Fibroblast of mammary gland (primary cell): ENCODE measurements at regions not wholly inside any gene's neighbourhood (a gene's known extent, or its start where the extent isn't known, plus 50 kb on each side); places are given as distances from the start of the nearest gene placed in this dataset.
A peak's percentile ranks its signal among the peaks of the same experiment; 100 is the strongest.

Experiments
- DNase-seq: peaks from one replicate; pipeline ENCODE4 v3.0.0-alpha.2; 2010; ENCODE audit warnings: low read depth
- H3K4me3 ChIP-seq: 2 replicates; pipeline ENCODE4 v1.5.1; 2011; ENCODE audit warnings: low read depth, mild to moderate bottlenecking, low read length, moderate library complexity; ENCODE audit not compliant: control insufficient read depth
- TF ChIP-seq, protein P1 (sequence below): conservative IDR thresholded peaks from 2 replicates; pipeline ENCODE4 v1.5.1; 2011; ENCODE audit warnings: low read depth, low read length, inconsistent platforms; ENCODE audit not compliant: control insufficient read depth, insufficient read depth

DNA sequence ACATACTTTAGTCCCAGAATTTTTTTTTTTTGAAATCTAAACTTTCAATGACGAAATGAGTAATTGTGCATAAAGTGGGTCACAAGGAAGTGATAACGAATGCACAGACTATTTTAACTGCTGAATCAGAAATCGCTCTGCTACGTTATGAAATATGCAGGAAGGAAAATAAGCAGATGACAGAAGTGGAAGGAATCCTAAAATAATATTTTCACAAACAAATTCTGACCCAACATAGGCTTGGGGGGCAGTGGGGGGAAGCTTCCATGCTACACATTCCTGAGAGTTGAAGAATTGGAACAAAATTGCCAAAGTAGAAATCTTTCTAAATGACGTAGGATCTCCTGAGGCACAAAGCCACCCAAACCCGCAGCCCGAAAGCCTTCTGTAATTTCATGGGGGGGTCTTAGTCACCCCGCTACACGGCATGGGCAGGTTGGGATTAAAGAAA lies 89.6 kb downstream of the ARF6 start:
- peak; percentile 93 for DNase-seq
- TF ChIP-seq, protein P1, sequence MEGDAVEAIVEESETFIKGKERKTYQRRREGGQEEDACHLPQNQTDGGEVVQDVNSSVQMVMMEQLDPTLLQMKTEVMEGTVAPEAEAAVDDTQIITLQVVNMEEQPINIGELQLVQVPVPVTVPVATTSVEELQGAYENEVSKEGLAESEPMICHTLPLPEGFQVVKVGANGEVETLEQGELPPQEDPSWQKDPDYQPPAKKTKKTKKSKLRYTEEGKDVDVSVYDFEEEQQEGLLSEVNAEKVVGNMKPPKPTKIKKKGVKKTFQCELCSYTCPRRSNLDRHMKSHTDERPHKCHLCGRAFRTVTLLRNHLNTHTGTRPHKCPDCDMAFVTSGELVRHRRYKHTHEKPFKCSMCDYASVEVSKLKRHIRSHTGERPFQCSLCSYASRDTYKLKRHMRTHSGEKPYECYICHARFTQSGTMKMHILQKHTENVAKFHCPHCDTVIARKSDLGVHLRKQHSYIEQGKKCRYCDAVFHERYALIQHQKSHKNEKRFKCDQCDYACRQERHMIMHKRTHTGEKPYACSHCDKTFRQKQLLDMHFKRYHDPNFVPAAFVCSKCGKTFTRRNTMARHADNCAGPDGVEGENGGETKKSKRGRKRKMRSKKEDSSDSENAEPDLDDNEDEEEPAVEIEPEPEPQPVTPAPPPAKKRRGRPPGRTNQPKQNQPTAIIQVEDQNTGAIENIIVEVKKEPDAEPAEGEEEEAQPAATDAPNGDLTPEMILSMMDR, result no peak
- no peak overlapping the region for H3K4me3 ChIP-seq

DNA sequence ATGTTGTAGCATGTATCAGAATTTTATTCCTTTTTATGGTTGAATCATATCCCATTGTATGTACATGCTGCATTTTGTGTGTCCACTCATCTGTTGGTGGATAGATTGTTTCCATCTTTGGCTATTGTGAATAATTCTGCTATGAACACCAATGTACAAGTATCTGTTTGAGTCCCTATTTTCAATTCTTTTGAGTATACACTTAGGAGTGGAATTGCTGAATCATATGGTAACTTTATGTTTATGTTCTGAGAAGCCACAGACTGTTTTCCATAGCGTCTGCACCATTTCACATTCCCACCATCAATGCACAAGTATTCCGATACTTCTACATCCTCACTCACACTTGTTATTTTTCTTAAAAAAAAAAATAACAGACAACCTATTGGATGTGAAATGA lies 91.5 kb downstream of the ARF6 start:
- H3K4me3 ChIP-seq, result no peak overlapping the region
- no peak for DNase-seq
- TF ChIP-seq, protein P1, result no peak

DNA sequence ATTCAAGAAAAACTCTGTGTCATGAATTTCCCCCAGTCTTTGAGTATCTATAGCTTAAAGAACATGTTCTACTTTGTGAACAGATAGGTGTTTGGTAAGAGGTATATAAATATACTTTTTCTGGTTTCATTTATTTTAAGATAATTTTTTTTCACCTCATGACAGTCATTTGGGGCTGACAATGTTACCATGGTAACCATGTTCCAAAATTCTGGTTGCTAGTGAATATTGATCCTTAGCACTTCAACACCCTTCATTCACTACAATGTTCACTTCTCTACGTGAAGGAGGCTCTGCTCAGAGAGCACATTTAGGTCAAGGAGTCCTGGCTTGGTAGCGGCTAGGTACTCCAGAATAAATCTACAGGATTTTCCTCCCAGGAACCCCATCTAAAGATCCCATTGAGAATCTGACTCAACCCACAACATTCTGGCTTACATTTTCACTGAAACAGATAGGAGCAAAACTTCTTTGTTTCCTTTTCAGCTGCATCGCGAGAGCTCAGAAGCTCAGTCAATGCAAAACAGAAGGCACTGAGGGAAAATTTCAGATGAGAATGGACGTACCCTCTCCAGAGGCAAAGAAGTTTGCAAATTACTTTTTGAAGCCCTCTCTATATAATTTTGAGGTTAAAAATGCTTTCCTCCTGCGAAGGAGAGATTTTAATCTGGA lies 93.6 kb downstream of the ARF6 start:
- TF ChIP-seq, protein P1, result no peak
- no peak overlapping the region for H3K4me3 ChIP-seq
- DNase-seq, result peak; percentile 60

DNA sequence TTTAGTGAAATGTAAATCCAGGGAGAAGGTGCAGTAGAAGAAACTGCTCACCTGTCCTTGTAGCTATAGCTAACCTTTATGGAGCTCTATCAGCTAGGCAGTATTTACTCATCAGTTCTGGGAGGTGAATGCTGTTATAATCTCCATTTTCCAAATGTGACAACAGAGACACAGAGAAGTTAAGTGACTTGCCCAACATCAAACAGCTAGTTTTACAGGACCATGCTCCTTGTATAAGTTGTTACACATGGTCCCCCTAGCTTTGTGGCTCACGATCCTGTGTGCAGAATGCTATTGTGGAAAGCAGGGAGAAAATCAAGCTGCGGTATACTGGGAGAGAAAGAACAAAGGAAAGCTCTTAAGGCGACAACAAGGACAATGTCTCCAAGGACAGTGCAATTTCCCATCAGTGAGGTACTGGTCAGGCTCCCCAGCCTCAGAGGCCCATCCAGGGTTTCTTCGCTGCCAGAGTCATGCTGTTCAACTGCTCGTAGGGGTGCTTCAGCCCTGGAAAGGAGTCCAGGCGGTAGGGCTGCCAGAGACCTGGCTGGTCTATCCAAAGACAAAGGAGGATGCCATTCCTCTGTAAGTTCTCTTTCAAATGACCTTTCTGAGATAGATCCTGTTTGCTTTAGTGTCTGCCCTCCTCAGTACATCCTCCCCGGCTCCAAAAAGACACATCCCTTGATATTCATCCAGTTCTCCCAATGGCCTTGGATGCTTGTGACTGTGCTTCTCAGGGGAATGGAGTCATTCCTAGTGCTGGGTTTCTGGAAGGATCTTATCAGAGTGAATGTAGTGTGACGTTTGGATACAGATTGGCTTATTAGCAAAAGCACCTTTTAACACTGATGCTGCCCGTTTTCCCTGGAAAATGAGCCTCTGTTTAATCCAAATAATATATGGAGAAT lies 95.5 kb downstream of the ARF6 start:
- TF ChIP-seq, protein P1, result no peak
- no peak overlapping the region for H3K4me3 ChIP-seq
- DNase-seq, result no peak

DNA sequence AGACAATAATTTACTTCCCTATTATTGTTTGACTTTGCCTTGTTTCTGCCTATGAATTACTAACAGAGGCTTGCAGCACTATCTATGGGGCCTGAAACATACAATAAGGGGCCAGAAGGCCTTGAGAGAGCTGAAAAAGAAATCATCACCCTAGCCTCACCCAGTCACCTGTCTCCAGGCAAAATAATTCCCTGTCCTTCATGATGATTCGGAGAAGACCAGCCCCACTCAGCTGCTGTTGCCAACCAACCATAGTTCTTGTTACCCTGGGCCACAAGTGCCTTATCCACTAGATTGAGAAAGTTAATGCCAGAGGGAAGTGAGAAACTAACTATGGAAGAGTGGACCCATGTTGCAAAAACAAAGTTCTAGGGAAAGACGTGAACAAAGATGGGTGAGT lies 97.1 kb downstream of the ARF6 start:
- DNase-seq, result no peak
- no peak overlapping the region for H3K4me3 ChIP-seq
- TF ChIP-seq, protein P1, result no peak

DNA sequence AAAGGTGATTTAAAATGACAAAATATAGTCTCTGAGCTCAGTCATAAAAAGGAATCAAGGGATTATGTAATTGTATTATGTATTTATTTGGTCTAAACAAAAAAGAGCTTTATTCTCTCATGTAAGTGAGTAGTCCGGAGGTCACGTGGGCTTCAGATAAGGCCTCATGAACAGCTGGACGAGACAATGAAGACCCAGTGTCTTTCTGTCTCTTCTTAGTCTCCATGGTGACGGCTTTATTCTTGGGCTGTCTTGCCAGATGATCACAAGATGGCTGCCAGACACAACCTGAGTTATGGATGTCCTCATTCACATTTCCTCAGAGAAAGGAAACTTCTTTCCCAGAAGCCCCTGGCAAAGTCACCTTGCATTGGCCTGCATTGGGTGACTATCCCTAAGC lies 98.6 kb downstream of the ARF6 start:
- no peak for DNase-seq
- TF ChIP-seq, protein P1, result no peak
- H3K4me3 ChIP-seq, result no peak overlapping the region
